SK-N-SH (cell line): ENCODE measurements at regions not wholly inside any gene's neighbourhood (a gene's known extent, or its start where the extent isn't known, plus 50 kb on each side); places are given as distances from the start of the nearest gene placed in this dataset.

Experiments used
- CTCF ChIA-PET: fragments of 300-600, 350-600 bp; formaldehyde crosslinking; extraction: SDS; loops from one replicate; lab custom pipeline; 2021; lab: Yijun Ruan, JAX
- POLR2A ChIA-PET: fragments of 350-600 bp; sonication (Branson Sonifier 250); formaldehyde crosslinking; extraction: SDS; loops from one replicate; lab custom pipeline; 2020; ENCODE audit warnings: antibody characterized with exemption, inconsistent platforms; lab: Yijun Ruan, JAX
- DNase-seq: peaks from one replicate; pipeline ENCODE4 v3.0.0; 2012
- H2AFZ ChIP-seq: fragments of 200-600 bp; sonication (generic); 2 replicates; pipeline ENCODE4 v1.8.1; 2016; ENCODE audit warnings: antibody characterized with exemption, mild to moderate bottlenecking, low read depth
- H3F3A ChIP-seq: fragments of 200-600 bp; sonication (generic); replicated peaks from 2 replicates; pipeline ENCODE3; 2016; ENCODE audit warnings: antibody characterized with exemption, mild to moderate bottlenecking; ENCODE audit not compliant: insufficient read depth
- H3K27ac ChIP-seq, 2 experiments: fragments of 200-500 bp in 1 of 2; fragments of 200-600 bp in 1 of 2; sonication (Bioruptor generic) in 1 of 2; sonication (generic), shearing (Covaris generic) in 1 of 2; 2 replicates each; pipeline versions ENCODE4 v1.5.1 to v1.6.1; 2014 to 2016; ENCODE audit warnings: low read depth in 2 of 2, inconsistent platforms in 1 of 2, low read length in 1 of 2, mild to moderate bottlenecking in 1 of 2, mixed read lengths in 1 of 2
- H3K27me3 ChIP-seq: fragments of 200-600 bp; sonication (generic), shearing (Covaris generic); 2 replicates; pipeline ENCODE4 v1.6.1; 2016; ENCODE audit warnings: mixed run types; ENCODE audit not compliant: insufficient read depth
- H3K36me3 ChIP-seq, 2 experiments: fragments of 200-500 bp in 1 of 2; fragments of 200-600 bp in 1 of 2; sonication (Bioruptor generic) in 1 of 2; sonication (generic) in 1 of 2; replicated peaks in 1 of 2; 2 replicates each; pipeline versions ENCODE3 to v1.5.1; 2014 to 2016; ENCODE audit warnings: low read length in 1 of 2, mild to moderate bottlenecking in 1 of 2; ENCODE audit not compliant: insufficient read depth in 2 of 2, control insufficient read depth in 1 of 2
- H3K4me1 ChIP-seq, 2 experiments: fragments of 200-500 bp in 1 of 2; fragments of 200-600 bp in 1 of 2; sonication (Bioruptor generic) in 1 of 2; sonication (generic), shearing (Covaris generic) in 1 of 2; 2 replicates each; pipeline versions ENCODE4 v1.5.1 to v1.6.1; 2014 to 2016; ENCODE audit warnings: low read depth in 1 of 2, low read length in 1 of 2, mixed run types in 1 of 2; ENCODE audit not compliant: insufficient read depth in 2 of 2, control insufficient read depth in 1 of 2
- H3K4me2 ChIP-seq: fragments of 200-600 bp; sonication (generic), shearing (Covaris generic); 2 replicates; pipeline ENCODE4 v1.6.1; 2017; ENCODE audit warnings: mixed run types
- H3K4me3 ChIP-seq, 2 experiments: fragments of 200-500 bp in 1 of 2; fragments of 200-600 bp in 1 of 2; sonication (Bioruptor generic) in 1 of 2; sonication (generic), shearing (Covaris generic) in 1 of 2; 2 replicates each; pipeline versions ENCODE4 v1.5.1 to v1.8.1; 2014 to 2016; ENCODE audit warnings: low read depth in 2 of 2, inconsistent platforms in 1 of 2, low read length in 1 of 2, mild to moderate bottlenecking in 1 of 2, mixed read lengths in 1 of 2, moderate library complexity in 1 of 2
- H3K79me2 ChIP-seq: fragments of 200-600 bp; sonication (generic); 2 replicates; pipeline ENCODE4 v1.8.1; 2017; ENCODE audit warnings: mild to moderate bottlenecking; ENCODE audit not compliant: insufficient read depth
- H3K9ac ChIP-seq: fragments of 200-600 bp; sonication (generic); 2 replicates; pipeline ENCODE4 v1.6.1; 2017; ENCODE audit warnings: mixed run types
- H3K9me2 ChIP-seq: fragments of 200-600 bp; sonication (generic); 2 replicates; pipeline ENCODE4 v1.6.1; 2017; ENCODE audit warnings: mixed run types
- H3K9me3 ChIP-seq: fragments of 200-600 bp; sonication (generic); 2 replicates; pipeline ENCODE4 v1.6.1; 2017; ENCODE audit warnings: mixed run types, mild to moderate bottlenecking, moderate library complexity
- H4K20me1 ChIP-seq: fragments of 200-600 bp; sonication (generic); 2 replicates; pipeline ENCODE4 v1.6.1; 2017; ENCODE audit warnings: mild to moderate bottlenecking, mixed run types; ENCODE audit not compliant: insufficient read depth
- CTCF ChIP-seq: fragments of 200-600 bp; sonication (generic); IDR thresholded peaks from 2 replicates; pipeline ENCODE4 v1.6.1; 2017; ENCODE audit warnings: antibody characterized with exemption, mild to moderate bottlenecking, moderate library complexity
- FOSL2 ChIP-seq: IDR thresholded peaks from 2 replicates; pipeline ENCODE4 v1.4.0; 2012; ENCODE audit warnings: low read depth, mild to moderate bottlenecking, moderate library complexity, borderline replicate concordance
- JUND ChIP-seq: IDR thresholded peaks from 2 replicates; pipeline ENCODE4 v1.4.0; 2012
- RCOR1 ChIP-seq: fragments of 150-350 bp; IDR thresholded peaks from 2 replicates; pipeline ENCODE4 v1.6.1; 2017; ENCODE audit warnings: antibody characterized with exemption, low read length
- REST ChIP-seq: IDR thresholded peaks from 2 replicates; pipeline ENCODE4 v1.6.1; 2012; ENCODE audit warnings: mild to moderate bottlenecking, low read depth, low read length, moderate library complexity
- USF2 ChIP-seq: fragments of 150-350 bp; IDR thresholded peaks from 2 replicates; pipeline ENCODE4 v1.6.1; 2017; ENCODE audit warnings: antibody characterized with exemption, low read length, low read depth, borderline replicate concordance
- ZBTB33 ChIP-seq: IDR thresholded peaks from 2 replicates; pipeline ENCODE4 v1.4.0; 2012; ENCODE audit warnings: low read depth, borderline replicate concordance
- WGBS: methylation state at CpG from one replicate; pipeline ENCODE4 v1.1.6; 2017; ENCODE audit warnings: low lambda C conversion rate; 5-methylcytosine and 5-hydroxymethylcytosine counted together

- CTCF ChIA-PET = no interaction called here
- no peak overlapping the region for H3K4me3 ChIP-seq
- no peak for DNase-seq
- H3K79me2 ChIP-seq = no peaks in the 10 kb centered on the region
- WGBS = 9% methylated on average over 1 of the region's 1 CpG
- H3K9me2 ChIP-seq = no peaks in the 10 kb centered on the region
- H3K36me3 ChIP-seq = peaks cover 0 to 3% of the 10 kb centered on the region in 2 experiments
- H3K27ac ChIP-seq = no peak overlapping the region
- peaks cover 0 to 26% of the 10 kb centered on the region in 2 experiments; a peak in 1 of 4 replicates for H3K4me1 ChIP-seq
- TF ChIP-seq JUND (no peak), REST (no peak), USF2 (no peak), CTCF (no peak), ZBTB33 (no peak), FOSL2 (no peak), RCOR1 (no peak)
- H3K9ac ChIP-seq = no peak overlapping the region
- H3K9me3 ChIP-seq = peaks cover 16% of the 10 kb centered on the region; the same call in 1 of the 2 replicates
- POLR2A ChIA-PET = no interaction called here
- H3F3A ChIP-seq = peaks cover 6% of the 10 kb centered on the region
- no peak overlapping the region for H3K4me2 ChIP-seq
- H3K27me3 ChIP-seq = no peaks in the 10 kb centered on the region
- no peak overlapping the region for H2AFZ ChIP-seq
- no peaks in the 10 kb centered on the region for H4K20me1 ChIP-seq
These were observed 116.0 kb upstream of the INHBA start for GRCh38 chr7:41818765-41819398.
